ENCODE measurements at regions not wholly inside any gene's neighbourhood (a gene's known extent, or its start where the extent isn't known, plus 50 kb on each side); places are given as distances from the start of the nearest gene placed in this dataset.

- H3K36me3 Mint-ChIP-seq, result no peaks in the 10 kb centered on the region
- DNase-seq (ENCODE audit: low spot score in 2 of 2) (no peak), ATAC-seq (no peak)
- peaks cover 15 to 29% of the 10 kb centered on the region in 2 donors for H3K9me3 Mint-ChIP-seq
- no peak overlapping the region for H3K27ac Mint-ChIP-seq
These were observed 260.5 kb downstream of the CCDC85A start for GRCh38 chr2:56444339-56444738.

- Mint-ChIP-seq H3K27ac (no peak overlapping the region), H3K9me3 (peaks cover 25% of the 10 kb centered on the region in 2 donors), H3K36me3 (no peaks in the 10 kb centered on the region)
- no peak for ATAC-seq
- DNase-seq (ENCODE audit: low spot score in 2 of 2), result no peak
These were observed 264.7 kb downstream of the CCDC85A start for GRCh38 chr2:56448403-56449001.

GRCh38 chr2:56449002-56449431 is 265.2 kb downstream of the CCDC85A start:
- Mint-ChIP-seq H3K9me3 (peaks cover 25 to 28% of the 10 kb centered on the region in 2 donors), H3K27ac (no peak overlapping the region)

GRCh38 chr2:56449449-56449860 is 265.7 kb downstream of the CCDC85A start:
- ATAC-seq (no peak), DNase-seq (ENCODE audit: low spot score in 2 of 2) (no peak)
- no peaks in the 10 kb centered on the region for H3K36me3 Mint-ChIP-seq
- peaks cover 24 to 26% of the 10 kb centered on the region in 2 donors for H3K9me3 Mint-ChIP-seq
- no peak overlapping the region for H3K27ac Mint-ChIP-seq

More at GRCh38 chr2:56449002-56449431, 265.2 kb downstream of the CCDC85A start:
- no peak for DNase-seq (ENCODE audit: low spot score in 2 of 2)
- ATAC-seq, result no peak
- no peaks in the 10 kb centered on the region for H3K36me3 Mint-ChIP-seq

GRCh38 chr2:56450047-56450446 is 266.3 kb downstream of the CCDC85A start:
- ATAC-seq (no peak), DNase-seq (ENCODE audit: low spot score in 2 of 2) (no peak)
- Mint-ChIP-seq H3K36me3 (no peaks in the 10 kb centered on the region), H3K9me3 (peaks cover 18 to 22% of the 10 kb centered on the region in 2 donors), H3K27ac (no peak overlapping the region)

GRCh38 chr2:56450772-56451171 is 267.0 kb downstream of the CCDC85A start:
- no peak for ATAC-seq
- no peaks in the 10 kb centered on the region for H3K36me3 Mint-ChIP-seq

GRCh38 chr2:56455642-56456041 is 271.9 kb downstream of the CCDC85A start:
- Mint-ChIP-seq H3K36me3 (no peaks in the 10 kb centered on the region), H3K9me3 (peaks cover 11 to 22% of the 10 kb centered on the region in 2 donors), H3K27ac (no peak overlapping the region)
- ATAC-seq (no peak), DNase-seq (ENCODE audit: low spot score in 2 of 2) (no peak)

More at GRCh38 chr2:56450772-56451171, 267.0 kb downstream of the CCDC85A start:
- no peak for DNase-seq (ENCODE audit: low spot score in 2 of 2)
- H3K27ac Mint-ChIP-seq, result no peak overlapping the region
- H3K9me3 Mint-ChIP-seq, result peaks cover 18 to 22% of the 10 kb centered on the region in 2 donors

GRCh38 chr2:56456791-56457190 is 273.0 kb downstream of the CCDC85A start:
- Mint-ChIP-seq H3K36me3 (no peaks in the 10 kb centered on the region), H3K9me3 (peaks cover 11 to 19% of the 10 kb centered on the region in 2 donors), H3K27ac (no peak overlapping the region)
- ATAC-seq, result no peak
- DNase-seq (ENCODE audit: low spot score in 2 of 2), result no peak

- Mint-ChIP-seq H3K9me3 (peaks cover 13 to 15% of the 10 kb centered on the region in 2 donors), H3K36me3 (no peaks in the 10 kb centered on the region), H3K27ac (no peak overlapping the region)
- no peak for DNase-seq (ENCODE audit: low spot score in 2 of 2)
- no peak for ATAC-seq
These were observed 276.7 kb downstream of the CCDC85A start for GRCh38 chr2:56460508-56460907.

GRCh38 chr2:56464066-56464465 is 280.3 kb downstream of the CCDC85A start:
- H3K9me3 Mint-ChIP-seq, result peaks cover 6 to 8% of the 10 kb centered on the region in 2 donors
- ATAC-seq, result no peak
- no peaks in the 10 kb centered on the region for H3K36me3 Mint-ChIP-seq
- no peak overlapping the region for H3K27ac Mint-ChIP-seq
- DNase-seq (ENCODE audit: low spot score in 2 of 2), result no peak

- Mint-ChIP-seq H3K27ac (no peak overlapping the region), H3K9me3 (peaks cover 4 to 8% of the 10 kb centered on the region in 2 donors), H3K36me3 (no peaks in the 10 kb centered on the region)
- no peak for DNase-seq (ENCODE audit: low spot score in 2 of 2)
- no peak for ATAC-seq
These were observed 280.8 kb downstream of the CCDC85A start for GRCh38 chr2:56464613-56465012.

GRCh38 chr2:56465491-56465890 is 281.7 kb downstream of the CCDC85A start:
- ATAC-seq (no peak), DNase-seq (ENCODE audit: low spot score in 2 of 2) (no peak)
- Mint-ChIP-seq H3K27ac (no peak overlapping the region), H3K36me3 (no peaks in the 10 kb centered on the region), H3K9me3 (peaks cover 4% of the 10 kb centered on the region in 2 donors)

GRCh38 chr2:56473524-56473923 is 289.7 kb downstream of the CCDC85A start:
- Mint-ChIP-seq H3K9me3 (peaks cover 0 to 4% of the 10 kb centered on the region in 2 donors), H3K36me3 (no peaks in the 10 kb centered on the region), H3K27ac (no peak overlapping the region)
- DNase-seq (ENCODE audit: low spot score in 2 of 2), result no peak
- no peak for ATAC-seq

GRCh38 chr2:56474412-56475158 is 290.8 kb downstream of the CCDC85A start:
- DNase-seq (ENCODE audit: low spot score in 2 of 2), result no peak
- Mint-ChIP-seq H3K27ac (no peak overlapping the region), H3K36me3 (no peaks in the 10 kb centered on the region), H3K9me3 (peaks cover 0 to 4% of the 10 kb centered on the region in 2 donors)
- no peak for ATAC-seq

GRCh38 chr2:56475191-56475590 is 291.4 kb downstream of the CCDC85A start:
- Mint-ChIP-seq H3K27ac (no peak overlapping the region), H3K9me3 (peaks cover 0 to 4% of the 10 kb centered on the region in 2 donors), H3K36me3 (no peaks in the 10 kb centered on the region)
- no peak for DNase-seq (ENCODE audit: low spot score in 2 of 2)
- ATAC-seq, result no peak

- H3K27ac Mint-ChIP-seq, result no peak overlapping the region
- ATAC-seq, result no peak
- H3K9me3 Mint-ChIP-seq, result peaks cover 0 to 4% of the 10 kb centered on the region in 2 donors
- H3K36me3 Mint-ChIP-seq, result no peaks in the 10 kb centered on the region
- DNase-seq (ENCODE audit: low spot score in 2 of 2), result no peak
These were observed 292.8 kb downstream of the CCDC85A start for GRCh38 chr2:56476509-56477071.

GRCh38 chr2:56478027-56478426 is 294.2 kb downstream of the CCDC85A start:
- Mint-ChIP-seq H3K27ac (no peak overlapping the region), H3K36me3 (no peaks in the 10 kb centered on the region), H3K9me3 (peaks cover 4% of the 10 kb centered on the region in 2 donors)
- DNase-seq (ENCODE audit: low spot score in 2 of 2), result no peak
- no peak for ATAC-seq

All from activated naive CD4-positive, alpha-beta T cell treated with anti-CD3 and anti-CD28 coated beads, Interleukin-2, amount 50 U/mL, for 72 hours (primary cell).